GM18868 (cell line): ENCODE measurements at regions not wholly inside any gene's neighbourhood (a gene's known extent, or its start where the extent isn't known, plus 50 kb on each side); places are given as distances from the start of the nearest gene placed in this dataset.
"Not testable (repeated sequence)": the region's sequence is repeated elsewhere in the genome, so short reads cannot be mapped to it uniquely, and the experiment has no call there.

Experiments used
- ATAC-seq: cut with Tn5 transposase; IDR thresholded peaks from one replicate; pipeline ENCODE4 v1.9.1; 2021; ENCODE audit warnings: mild to moderate bottlenecking, moderate library complexity; ENCODE audit not compliant: unreplicated experiment

GRCh38 chr7:19537942-19538401 lies 170.9 kb downstream of the POLR1F start:
- no peak for ATAC-seq

- ATAC-seq, result no peak
Observed at GRCh38 chr7:19533266-19533665, 175.6 kb downstream of the POLR1F start.

- no peak for ATAC-seq
Observed at GRCh38 chr7:19530852-19531251, 178.0 kb downstream of the POLR1F start.

GRCh38 chr7:19530261-19530660 lies 178.6 kb downstream of the POLR1F start:
- ATAC-seq, result no peak

GRCh38 chr7:19526639-19527038 lies 182.2 kb downstream of the POLR1F start:
- no peak for ATAC-seq

GRCh38 chr7:19522486-19522885 lies 186.4 kb downstream of the POLR1F start:
- no peak for ATAC-seq

GRCh38 chr7:19520392-19520791 lies 188.4 kb downstream of the POLR1F start:
- ATAC-seq, result no peak

- no peak for ATAC-seq
Observed at GRCh38 chr7:19519443-19520021, 189.3 kb downstream of the POLR1F start.

GRCh38 chr7:19517546-19517945 lies 191.3 kb downstream of the POLR1F start:
- ATAC-seq, result not testable (repeated sequence)

GRCh38 chr7:19508821-19509220 lies 200.0 kb downstream of the POLR1F start:
- ATAC-seq, result no peak

GRCh38 chr7:19508124-19508523 lies 200.7 kb downstream of the POLR1F start:
- no peak for ATAC-seq

GRCh38 chr7:19491821-19492452 lies 216.9 kb downstream of the POLR1F start:
- ATAC-seq, result peak; percentile 79

- ATAC-seq, result no peak
Observed at GRCh38 chr7:19491371-19491770, 217.5 kb downstream of the POLR1F start.

GRCh38 chr7:19489162-19489820 lies 219.5 kb downstream of the POLR1F start:
- no peak for ATAC-seq

- no peak for ATAC-seq
Observed at GRCh38 chr7:19488056-19488455, 220.8 kb downstream of the POLR1F start.

- ATAC-seq, result no peak
Observed at GRCh38 chr7:19482628-19483027, 226.2 kb downstream of the POLR1F start.

GRCh38 chr7:19480383-19480782 lies 228.5 kb downstream of the POLR1F start:
- no peak for ATAC-seq

- ATAC-seq, result no peak
Observed at GRCh38 chr7:19470031-19470430, 238.8 kb downstream of the POLR1F start.

- no peak for ATAC-seq
Observed at GRCh38 chr7:19465861-19466260, 243.0 kb downstream of the POLR1F start.

GRCh38 chr7:19464751-19465150 lies 244.1 kb downstream of the POLR1F start:
- ATAC-seq, result no peak

GRCh38 chr7:19464241-19464640 lies 244.6 kb downstream of the POLR1F start:
- no peak for ATAC-seq

- ATAC-seq, result no peak
Observed at GRCh38 chr7:19463581-19463980, 245.3 kb downstream of the POLR1F start.
